ENCODE measurements at regions not wholly inside any gene's neighbourhood (a gene's known extent, or its start where the extent isn't known, plus 50 kb on each side); places are given as distances from the start of the nearest gene placed in this dataset.

- Histone ChIP-seq H3K9me2 (replicated peaks; ENCODE audit: control insufficient read depth, low read length) (no peaks in the 10 kb centered on the region), H3K4me3 (ENCODE audit: low read length) (no peak overlapping the region), H3K27ac (ENCODE audit: low read depth, low read length) (no peak overlapping the region), H3K4me1 (ENCODE audit: control insufficient read depth, low read length) (no peaks in the 10 kb centered on the region), H3K79me2 (ENCODE audit: control insufficient read depth, low read length) (no peaks in the 10 kb centered on the region), H3K9me3 (ENCODE audit: control insufficient read depth, insufficient read depth, low read length) (peaks cover 27% of the 10 kb centered on the region), H3F3A (ENCODE audit: control insufficient read depth, insufficient read depth) (no peaks in the 10 kb centered on the region), H3K27me3 (ENCODE audit: control insufficient read depth, low read length) (no peaks in the 10 kb centered on the region), H3K4me2 (ENCODE audit: low read length) (no peak overlapping the region), H4K20me1 (ENCODE audit: control insufficient read depth, insufficient read depth, low read depth, low read length) (no peaks in the 10 kb centered on the region), H3K36me3 (ENCODE audit: control insufficient read depth, low read length) (no peaks in the 10 kb centered on the region)
- TF ChIP-seq CTCF (IDR thresholded peaks at IDR 0.05; ENCODE audit: low read depth, low read length, poor library complexity, severe bottlenecking) (no peak), EZH2phosphoT487 (IDR thresholded peaks at IDR 0.05; ENCODE audit: borderline replicate concordance, low read length) (no peak)
Measured at GRCh38 chr15:24747376-24747775, 71.8 kb downstream of the NPAP1 start.

- Histone ChIP-seq H3K79me2 (ENCODE audit: control insufficient read depth, low read length) (no peaks in the 10 kb centered on the region), H3K9me3 (ENCODE audit: control insufficient read depth, insufficient read depth, low read length) (peaks cover 27% of the 10 kb centered on the region), H3F3A (ENCODE audit: control insufficient read depth, insufficient read depth) (no peaks in the 10 kb centered on the region), H3K27me3 (ENCODE audit: control insufficient read depth, low read length) (no peaks in the 10 kb centered on the region), H3K27ac (ENCODE audit: low read depth, low read length) (no peak overlapping the region), H3K36me3 (ENCODE audit: control insufficient read depth, low read length) (no peaks in the 10 kb centered on the region), H3K4me2 (ENCODE audit: low read length) (no peak overlapping the region), H3K4me1 (ENCODE audit: control insufficient read depth, low read length) (no peaks in the 10 kb centered on the region), H3K9me2 (replicated peaks; ENCODE audit: control insufficient read depth, low read length) (no peaks in the 10 kb centered on the region), H4K20me1 (ENCODE audit: control insufficient read depth, insufficient read depth, low read depth, low read length) (no peaks in the 10 kb centered on the region), H3K4me3 (ENCODE audit: low read length) (no peak overlapping the region)
- no peak for TF ChIP-seq EZH2phosphoT487 (IDR thresholded peaks at IDR 0.05; ENCODE audit: borderline replicate concordance, low read length)
- TF ChIP-seq CTCF (IDR thresholded peaks at IDR 0.05; ENCODE audit: low read depth, low read length, poor library complexity, severe bottlenecking), result no peak
Measured at GRCh38 chr15:24748812-24749439, 73.4 kb downstream of the NPAP1 start.

- no peaks in the 10 kb centered on the region for H3K9me2 ChIP-seq (replicated peaks; ENCODE audit: control insufficient read depth, low read length)
- TF ChIP-seq EZH2phosphoT487 (IDR thresholded peaks at IDR 0.05; ENCODE audit: borderline replicate concordance, low read length) (no peak), CTCF (IDR thresholded peaks at IDR 0.05; ENCODE audit: low read depth, low read length, poor library complexity, severe bottlenecking) (no peak)
- no peaks in the 10 kb centered on the region for H3K27me3 ChIP-seq (ENCODE audit: control insufficient read depth, low read length)
- no peaks in the 10 kb centered on the region for H3K4me1 ChIP-seq (ENCODE audit: control insufficient read depth, low read length)
- H3K4me2 ChIP-seq (ENCODE audit: low read length), result no peak overlapping the region
- H3F3A ChIP-seq (ENCODE audit: control insufficient read depth, insufficient read depth), result no peaks in the 10 kb centered on the region
- no peak overlapping the region for H3K27ac ChIP-seq (ENCODE audit: low read depth, low read length)
- no peaks in the 10 kb centered on the region for H4K20me1 ChIP-seq (ENCODE audit: control insufficient read depth, insufficient read depth, low read depth, low read length)
- H3K36me3 ChIP-seq (ENCODE audit: control insufficient read depth, low read length), result no peaks in the 10 kb centered on the region
- no peak overlapping the region for H3K4me3 ChIP-seq (ENCODE audit: low read length)
- no peaks in the 10 kb centered on the region for H3K79me2 ChIP-seq (ENCODE audit: control insufficient read depth, low read length)
- H3K9me3 ChIP-seq (ENCODE audit: control insufficient read depth, insufficient read depth, low read length), result peaks cover 21% of the 10 kb centered on the region; the same call in 1 of the 2 replicates
Measured at GRCh38 chr15:24752354-24752753, 76.8 kb downstream of the NPAP1 start.

Measured in DOHH2 (cell line).